Endothelial cell of umbilical vein (primary cell): ENCODE measurements at regions not wholly inside any gene's neighbourhood (a gene's known extent, or its start where the extent isn't known, plus 50 kb on each side); places are given as distances from the start of the nearest gene placed in this dataset.

Experiments
- BruUV-seq: library from RNA; stranded (reverse); fragments of 400-500 nt; replicated peaks from 2 replicates; lab custom pipeline; 2021; lab: Mats Ljungman, UMichigan
- CTCF ChIA-PET: fragments of 300-600, 350-600 bp; sonication (Branson Sonifier 250); formaldehyde crosslinking; loops from one replicate; lab custom pipeline; 2021; ENCODE audit warnings: antibody characterized with exemption, inconsistent platforms; lab: Charles Lee
- POLR2A ChIA-PET: fragments of 300-600, 350-600 bp; sonication (Branson Sonifier 250); formaldehyde crosslinking; loops from one replicate; lab custom pipeline; 2021; ENCODE audit warnings: antibody characterized with exemption, inconsistent platforms; lab: Charles Lee
- DNase-seq: peaks from one replicate; pipeline ENCODE4 v3.0.0-alpha.2; 2011; ENCODE audit warnings: low read depth, low spot score
- FAIRE-seq: peaks from 2 replicates; lab custom pipeline; 2011; peaks lifted over from hg19 to GRCh38; lab: Jason Lieb, UNC
- H2AFZ ChIP-seq: 2 replicates; pipeline ENCODE4 v1.6.0; 2012; ENCODE audit warnings: low read depth, low read length, control low read depth, inconsistent platforms
- H3K27ac ChIP-seq: 2 replicates; pipeline ENCODE4 v1.5.1; 2011; ENCODE audit warnings: low read depth, mild to moderate bottlenecking, control low read depth, low read length, moderate library complexity; ENCODE audit not compliant: insufficient read depth
- H3K27me3 ChIP-seq, 2 experiments: 2 replicates each; pipeline versions ENCODE4 v1.6.0 to v1.6.1; 2011; ENCODE audit warnings: low read length in 2 of 2, mixed read lengths in 1 of 2; ENCODE audit not compliant: control insufficient read depth in 2 of 2, insufficient read depth in 2 of 2
- H3K36me3 ChIP-seq, 2 experiments: 2 replicates in 1 of 2; 3 replicates in 1 of 2; pipeline ENCODE4 v1.5.1; 2011; ENCODE audit warnings: low read length in 2 of 2, mild to moderate bottlenecking in 1 of 2, moderate library complexity in 1 of 2; ENCODE audit not compliant: control insufficient read depth in 2 of 2, insufficient read depth in 2 of 2; ENCODE audit errors: extremely low read depth in 1 of 2
- H3K4me1 ChIP-seq: 3 replicates; pipeline ENCODE4 v1.5.1; 2011; ENCODE audit warnings: mild to moderate bottlenecking, low read length; ENCODE audit not compliant: control insufficient read depth, insufficient read depth; ENCODE audit errors: extremely low read depth
- H3K4me2 ChIP-seq: 2 replicates; pipeline ENCODE4 v1.6.1; 2011; ENCODE audit warnings: low read length, control low read depth, mixed read lengths; ENCODE audit not compliant: insufficient read depth
- H3K4me3 ChIP-seq, 3 experiments: fragments of 200-600 bp in 1 of 3; sonication (generic), shearing (Covaris generic) in 1 of 3; replicated peaks in 1 of 3; 2 replicates each; pipeline ENCODE4 v1.5.1; 2011 to 2016; ENCODE audit warnings: control low read depth in 3 of 3, low read length in 3 of 3, mild to moderate bottlenecking in 2 of 3, inconsistent platforms in 1 of 3, low read depth in 1 of 3, moderate library complexity in 1 of 3; ENCODE audit not compliant: insufficient read depth in 1 of 3
- H3K79me2 ChIP-seq: 2 replicates; pipeline ENCODE4 v1.6.0; 2012; ENCODE audit warnings: low read length, inconsistent platforms; ENCODE audit not compliant: control insufficient read depth, insufficient read depth
- H3K9ac ChIP-seq: replicated peaks from 2 replicates; pipeline ENCODE3; 2011; ENCODE audit warnings: low read length, control low read depth; ENCODE audit not compliant: insufficient read depth; ENCODE audit errors: extremely low read depth
- H3K9me1 ChIP-seq: replicated peaks from 3 replicates; pipeline ENCODE4 v1.6.0; 2011; ENCODE audit warnings: mild to moderate bottlenecking, low read length; ENCODE audit not compliant: control insufficient read depth, insufficient read depth; ENCODE audit errors: extremely low read depth
- H3K9me3 ChIP-seq: replicated peaks from 2 replicates; pipeline ENCODE4 v1.5.1; 2012; ENCODE audit warnings: low read length, inconsistent platforms; ENCODE audit not compliant: control insufficient read depth, insufficient read depth
- H4K20me1 ChIP-seq: replicated peaks from 2 replicates; pipeline ENCODE3; 2011; ENCODE audit warnings: mild to moderate bottlenecking, low read length; ENCODE audit not compliant: control insufficient read depth, insufficient read depth; ENCODE audit errors: extremely low read depth
- EZH2 ChIP-seq: IDR thresholded peaks from 2 replicates; pipeline ENCODE4 v1.6.1; 2012; ENCODE audit warnings: borderline replicate concordance, low read depth, mild to moderate bottlenecking, moderate library complexity, low read length, inconsistent platforms; ENCODE audit not compliant: severe bottlenecking
- FOS ChIP-seq: IDR thresholded peaks from 2 replicates; pipeline ENCODE4 v1.6.1; 2011; ENCODE audit warnings: mild to moderate bottlenecking, low read length, moderate library complexity, borderline replicate concordance; ENCODE audit not compliant: insufficient read depth
- GATA2 ChIP-seq: IDR thresholded peaks from 2 replicates; pipeline ENCODE4 v1.7.0; 2011; ENCODE audit warnings: low read depth, mild to moderate bottlenecking, moderate library complexity, mixed read lengths, low read length; ENCODE audit not compliant: insufficient read length, insufficient read depth
- JUN ChIP-seq: IDR thresholded peaks from 2 replicates; pipeline ENCODE4 v1.6.1; 2011; ENCODE audit warnings: borderline replicate concordance, low read depth; ENCODE audit not compliant: insufficient read length, insufficient read depth
- MYC ChIP-seq: IDR thresholded peaks from one replicate; pipeline ENCODE4 v1.6.1; 2011; ENCODE audit warnings: mild to moderate bottlenecking, low read depth, low read length
- POLR2A ChIP-seq: IDR thresholded peaks from 2 replicates; pipeline ENCODE4 v1.6.1; 2012; ENCODE audit warnings: low read depth, mild to moderate bottlenecking, control low read depth, low read length
- POLR2AphosphoS5 ChIP-seq: IDR thresholded peaks from 2 replicates; pipeline ENCODE4 v1.6.1; 2012; ENCODE audit warnings: low read depth, mild to moderate bottlenecking, control low read depth, low read length, moderate library complexity; ENCODE audit not compliant: insufficient read depth
- dilution Hi-C: fragments of 300-500 bp; cut with MboI; formaldehyde crosslinking; loops from one replicate; pipeline ENCODE4 v1.15.0; 2019; ENCODE audit warnings: low sequenced_read_pairs; ENCODE audit not compliant: extremely low pct_ligation_motif_present
- intact Hi-C: fragments of 100-400 bp; cut with micrococcal nuclease; formaldehyde crosslinking; loops from one replicate; pipeline ENCODE4 v1.10.0; 2022
- TF ChIP-seq, protein P1 (sequence below), 2 donors: IDR thresholded peaks; 1 replicate in 1 of 2; 2 replicates in 1 of 2; pipeline ENCODE4 v1.5.1; 2011; ENCODE audit warnings: low read length in 2 of 2, mild to moderate bottlenecking in 2 of 2, moderate library complexity in 2 of 2, control low read depth in 1 of 2, inconsistent platforms in 1 of 2, low read depth in 1 of 2; ENCODE audit not compliant: insufficient read depth in 1 of 2; ENCODE audit errors: extremely low read depth in 1 of 2
- TF ChIP-seq, protein P2 (sequence below): IDR thresholded peaks from 2 replicates; pipeline ENCODE4 v1.6.1; 2011; ENCODE audit not compliant: insufficient read depth, insufficient read length

DNA sequence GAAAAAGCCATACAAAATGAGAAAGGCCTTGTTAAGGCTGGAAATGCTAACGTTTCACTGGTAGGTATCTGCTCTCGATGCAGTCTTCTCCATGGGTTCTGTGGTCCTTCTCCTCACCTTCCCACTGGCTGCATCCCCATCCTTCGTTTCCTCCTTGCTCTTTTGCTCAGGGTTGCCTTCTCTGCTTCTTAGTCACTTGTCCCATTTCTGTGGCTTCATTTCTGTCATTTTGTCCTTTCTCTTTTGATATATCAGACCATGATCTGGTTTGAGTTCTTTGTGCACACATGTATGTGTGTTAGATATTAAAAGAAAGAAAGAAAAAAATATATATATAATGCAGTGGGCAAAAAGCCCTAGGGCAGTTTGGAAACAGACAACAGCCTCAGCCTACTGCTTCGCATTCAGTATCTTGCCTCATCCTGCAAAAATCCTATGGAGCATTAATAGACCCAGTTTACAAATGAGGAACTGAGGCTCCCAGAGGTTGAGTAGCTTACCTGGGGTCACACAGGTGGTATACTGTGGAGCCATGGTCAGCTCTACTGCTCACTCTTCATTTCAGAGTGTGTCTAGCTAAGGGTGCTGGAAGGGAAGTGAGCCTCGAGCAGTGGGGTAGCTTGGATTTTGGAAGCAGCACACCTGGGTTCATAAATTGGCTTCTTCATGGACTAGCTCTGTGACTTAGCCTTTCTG lies 57.6 kb upstream of the MEDAG start:
- no peaks in the 10 kb centered on the region for H3K9me3 ChIP-seq
- FAIRE-seq (no peak), DNase-seq (no peak)
- H3K4me2 ChIP-seq = no peak overlapping the region
- POLR2A ChIA-PET = no interaction called here
- intact Hi-C loops = no loop called here
- dilution Hi-C loops = no loop called here
- no peaks in the 10 kb centered on the region for H3K9me1 ChIP-seq
- H3K4me3 ChIP-seq = no peak overlapping the region
- no TSS peak for BruUV-seq
- H3K79me2 ChIP-seq = no peaks in the 10 kb centered on the region
- H3K9ac ChIP-seq = no peak overlapping the region
- no peak overlapping the region for H3K27ac ChIP-seq
- H3K36me3 ChIP-seq = no peaks in the 10 kb centered on the region
- no peak overlapping the region for H2AFZ ChIP-seq
- no peak for TF ChIP-seq POLR2AphosphoS5
- no peak for TF ChIP-seq JUN
- no peak for TF ChIP-seq GATA2
- no peak for TF ChIP-seq MYC
- TF ChIP-seq, protein P1, sequence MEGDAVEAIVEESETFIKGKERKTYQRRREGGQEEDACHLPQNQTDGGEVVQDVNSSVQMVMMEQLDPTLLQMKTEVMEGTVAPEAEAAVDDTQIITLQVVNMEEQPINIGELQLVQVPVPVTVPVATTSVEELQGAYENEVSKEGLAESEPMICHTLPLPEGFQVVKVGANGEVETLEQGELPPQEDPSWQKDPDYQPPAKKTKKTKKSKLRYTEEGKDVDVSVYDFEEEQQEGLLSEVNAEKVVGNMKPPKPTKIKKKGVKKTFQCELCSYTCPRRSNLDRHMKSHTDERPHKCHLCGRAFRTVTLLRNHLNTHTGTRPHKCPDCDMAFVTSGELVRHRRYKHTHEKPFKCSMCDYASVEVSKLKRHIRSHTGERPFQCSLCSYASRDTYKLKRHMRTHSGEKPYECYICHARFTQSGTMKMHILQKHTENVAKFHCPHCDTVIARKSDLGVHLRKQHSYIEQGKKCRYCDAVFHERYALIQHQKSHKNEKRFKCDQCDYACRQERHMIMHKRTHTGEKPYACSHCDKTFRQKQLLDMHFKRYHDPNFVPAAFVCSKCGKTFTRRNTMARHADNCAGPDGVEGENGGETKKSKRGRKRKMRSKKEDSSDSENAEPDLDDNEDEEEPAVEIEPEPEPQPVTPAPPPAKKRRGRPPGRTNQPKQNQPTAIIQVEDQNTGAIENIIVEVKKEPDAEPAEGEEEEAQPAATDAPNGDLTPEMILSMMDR (IDR thresholded peaks at IDR 0.05; ENCODE audit: extremely low read depth in 1 of 2, insufficient read depth in 1 of 2, low read depth in 1 of 2, low read length in 2 of 2) = no peak
- TF ChIP-seq POLR2A = no peak
- TF ChIP-seq, protein P2, sequence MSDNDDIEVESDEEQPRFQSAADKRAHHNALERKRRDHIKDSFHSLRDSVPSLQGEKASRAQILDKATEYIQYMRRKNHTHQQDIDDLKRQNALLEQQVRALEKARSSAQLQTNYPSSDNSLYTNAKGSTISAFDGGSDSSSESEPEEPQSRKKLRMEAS = no peak
- no peak for TF ChIP-seq EZH2
- TF ChIP-seq FOS = no peak
- H3K27me3 ChIP-seq = peaks cover 2 to 5% of the 10 kb centered on the region in 2 experiments
- CTCF ChIA-PET = interaction anchor here (1.1 to 4.1 kb wide), 2 partner anchors 17 to 19 kb away, joined by 3 to 19 read pairs; no protein-coding TSS in a partner anchor
- no peaks in the 10 kb centered on the region for H4K20me1 ChIP-seq
- H3K4me1 ChIP-seq = peaks cover 5% of the 10 kb centered on the region
